GM12874 (cell line): ENCODE measurements at regions not wholly inside any gene's neighbourhood (a gene's known extent, or its start where the extent isn't known, plus 50 kb on each side); places are given as distances from the start of the nearest gene placed in this dataset.

Experiments used
- CTCF ChIP-seq: IDR thresholded peaks from 2 replicates; pipeline ENCODE4 v1.5.1; 2011; ENCODE audit warnings: low read depth, mild to moderate bottlenecking, control low read depth, low read length, moderate library complexity; ENCODE audit not compliant: insufficient read depth

GRCh38 chr11:26095340-26095739 is 236.6 kb upstream of the ANO3 start:
- TF ChIP-seq CTCF: no peak

- no peak for TF ChIP-seq CTCF
Measured at GRCh38 chr11:26096451-26096850, 235.5 kb upstream of the ANO3 start.

- no peak for TF ChIP-seq CTCF
Measured at GRCh38 chr11:26102325-26102724, 229.6 kb upstream of the ANO3 start.

GRCh38 chr11:26105762-26106423 is 226.0 kb upstream of the ANO3 start:
- TF ChIP-seq CTCF: no peak

- TF ChIP-seq CTCF: no peak
Measured at GRCh38 chr11:26106726-26107125, 225.2 kb upstream of the ANO3 start.

- no peak for TF ChIP-seq CTCF
Measured at GRCh38 chr11:26109658-26110368, 222.1 kb upstream of the ANO3 start.

- TF ChIP-seq CTCF: no peak
Measured at GRCh38 chr11:26112264-26112663, 219.7 kb upstream of the ANO3 start.
